DND-41 (cell line): ENCODE measurements at regions not wholly inside any gene's neighbourhood (a gene's known extent, or its start where the extent isn't known, plus 50 kb on each side); places are given as distances from the start of the nearest gene placed in this dataset.
A peak's percentile ranks its signal among the peaks of the same experiment; 100 is the strongest.

Experiments used
- ATAC-seq: fragments of 200-7000 bp; cut with Tn5 transposase; 3 replicates; pipeline ENCODE4 v1.9.1; 2021; ENCODE audit warnings: low read depth; ENCODE audit not compliant: insufficient read depth
- DNase-seq: peaks from one replicate; pipeline ENCODE4 v3.0.0-alpha.2; 2020
- H2AFZ ChIP-seq: 2 replicates; pipeline ENCODE4 v1.6.0; 2012; ENCODE audit warnings: low read depth, low read length
- H3K27ac ChIP-seq: 2 replicates; pipeline ENCODE4 v1.5.1; 2012; ENCODE audit warnings: low read length, inconsistent platforms
- H3K27me3 ChIP-seq: fragments of 200-600 bp; sonication (generic); 2 replicates; pipeline ENCODE4 v1.6.0; 2012; ENCODE audit warnings: low read length, mild to moderate bottlenecking, inconsistent platforms; ENCODE audit not compliant: insufficient read depth, poor library complexity
- H3K36me3 ChIP-seq: 2 replicates; pipeline ENCODE4 v1.5.1; 2012; ENCODE audit warnings: low read length, inconsistent platforms; ENCODE audit not compliant: insufficient read depth
- H3K4me1 ChIP-seq: 2 replicates; pipeline ENCODE4 v1.5.1; 2012; ENCODE audit warnings: mild to moderate bottlenecking, low read length; ENCODE audit not compliant: insufficient read depth
- H3K4me2 ChIP-seq: 2 replicates; pipeline ENCODE4 v1.6.0; 2012; ENCODE audit warnings: mild to moderate bottlenecking, moderate library complexity, low read length, inconsistent platforms; ENCODE audit not compliant: insufficient read depth
- H3K4me3 ChIP-seq, 2 experiments: fragments of 200-600 bp in 1 of 2; shearing (Covaris generic) in 1 of 2; 2 replicates each; pipeline ENCODE4 v1.5.1; 2012 to 2016; ENCODE audit warnings: inconsistent platforms in 2 of 2, low read length in 2 of 2, mild to moderate bottlenecking in 2 of 2, low read depth in 1 of 2, moderate library complexity in 1 of 2
- H3K79me2 ChIP-seq: 2 replicates; pipeline ENCODE4 v1.6.0; 2012; ENCODE audit warnings: low read length, inconsistent platforms; ENCODE audit not compliant: insufficient read depth
- H3K9ac ChIP-seq: 2 replicates; pipeline ENCODE4 v1.6.0; 2012; ENCODE audit warnings: low read depth, mild to moderate bottlenecking, inconsistent platforms, low read length, moderate library complexity
- H3K9me3 ChIP-seq: 2 replicates; pipeline ENCODE4 v1.5.1; 2012; ENCODE audit warnings: low read length, moderate library complexity, mild to moderate bottlenecking, inconsistent platforms; ENCODE audit not compliant: insufficient read depth, severe bottlenecking
- H4K20me1 ChIP-seq: 2 replicates; pipeline ENCODE4 v1.6.0; 2012; ENCODE audit warnings: low read length; ENCODE audit not compliant: insufficient read depth
- EZH2 ChIP-seq: IDR thresholded peaks from 3 replicates; pipeline ENCODE4 v1.6.1; 2012; ENCODE audit warnings: borderline replicate concordance, low read depth, mild to moderate bottlenecking, moderate library complexity, low read length, inconsistent platforms; ENCODE audit not compliant: severe bottlenecking
- TF ChIP-seq, protein P1 (sequence below): IDR thresholded peaks from 2 replicates; pipeline ENCODE4 v1.5.1; 2012; ENCODE audit warnings: borderline replicate concordance, low read length, moderate library complexity, mild to moderate bottlenecking; ENCODE audit not compliant: poor library complexity, severe bottlenecking; ENCODE audit errors: extremely low read depth

- H3K4me2 ChIP-seq = no peak overlapping the region
- DNase-seq = no peak
- TF ChIP-seq, protein P1, sequence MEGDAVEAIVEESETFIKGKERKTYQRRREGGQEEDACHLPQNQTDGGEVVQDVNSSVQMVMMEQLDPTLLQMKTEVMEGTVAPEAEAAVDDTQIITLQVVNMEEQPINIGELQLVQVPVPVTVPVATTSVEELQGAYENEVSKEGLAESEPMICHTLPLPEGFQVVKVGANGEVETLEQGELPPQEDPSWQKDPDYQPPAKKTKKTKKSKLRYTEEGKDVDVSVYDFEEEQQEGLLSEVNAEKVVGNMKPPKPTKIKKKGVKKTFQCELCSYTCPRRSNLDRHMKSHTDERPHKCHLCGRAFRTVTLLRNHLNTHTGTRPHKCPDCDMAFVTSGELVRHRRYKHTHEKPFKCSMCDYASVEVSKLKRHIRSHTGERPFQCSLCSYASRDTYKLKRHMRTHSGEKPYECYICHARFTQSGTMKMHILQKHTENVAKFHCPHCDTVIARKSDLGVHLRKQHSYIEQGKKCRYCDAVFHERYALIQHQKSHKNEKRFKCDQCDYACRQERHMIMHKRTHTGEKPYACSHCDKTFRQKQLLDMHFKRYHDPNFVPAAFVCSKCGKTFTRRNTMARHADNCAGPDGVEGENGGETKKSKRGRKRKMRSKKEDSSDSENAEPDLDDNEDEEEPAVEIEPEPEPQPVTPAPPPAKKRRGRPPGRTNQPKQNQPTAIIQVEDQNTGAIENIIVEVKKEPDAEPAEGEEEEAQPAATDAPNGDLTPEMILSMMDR = no peak
- TF ChIP-seq EZH2 = no peak
- no peaks in the 10 kb centered on the region for H4K20me1 ChIP-seq
- H3K9me3 ChIP-seq = no peaks in the 10 kb centered on the region
- no peaks in the 10 kb centered on the region for H3K36me3 ChIP-seq
- no peak overlapping the region for H3K4me3 ChIP-seq
- H3K79me2 ChIP-seq = no peaks in the 10 kb centered on the region
- no peak overlapping the region for H3K9ac ChIP-seq
- no peaks in the 10 kb centered on the region for H3K27me3 ChIP-seq
- no peak overlapping the region for H3K27ac ChIP-seq
- no peaks in the 10 kb centered on the region for H3K4me1 ChIP-seq
- no peak for ATAC-seq
- no peak overlapping the region for H2AFZ ChIP-seq
Measured at GRCh38 chr13:74298923-74299322, 164.7 kb upstream of the KLF12 start.

- TF ChIP-seq, protein P1 = no peak
- no peak for TF ChIP-seq EZH2
- H2AFZ ChIP-seq = no peak overlapping the region
- H3K9ac ChIP-seq = no peak overlapping the region
Measured at GRCh38 chr13:74289861-74290773, 155.9 kb upstream of the KLF12 start.

GRCh38 chr13:74289107-74289506 lies 154.9 kb upstream of the KLF12 start:
- Histone ChIP-seq H3K9ac (no peak overlapping the region), H3K79me2 (no peaks in the 10 kb centered on the region), H3K27me3 (no peaks in the 10 kb centered on the region), H3K27ac (no peak overlapping the region), H4K20me1 (no peaks in the 10 kb centered on the region), H3K4me2 (peak overlapping the region; percentile 85; the same call in 1 of the 2 replicates), H3K4me3 (no peak overlapping the region), H3K9me3 (no peaks in the 10 kb centered on the region), H3K4me1 (peaks cover 29% of the 10 kb centered on the region), H2AFZ (no peak overlapping the region), H3K36me3 (no peaks in the 10 kb centered on the region)
- no peak for DNase-seq
- ATAC-seq = no peak
- TF ChIP-seq, protein P1 = no peak
- TF ChIP-seq EZH2 = no peak

More at GRCh38 chr13:74289861-74290773, 155.9 kb upstream of the KLF12 start:
- no peak for ATAC-seq
- H3K79me2 ChIP-seq = no peaks in the 10 kb centered on the region
- H3K4me3 ChIP-seq = no peak overlapping the region
- no peak overlapping the region for H3K4me2 ChIP-seq
- H3K27me3 ChIP-seq = no peaks in the 10 kb centered on the region
- H3K4me1 ChIP-seq = peaks cover 29% of the 10 kb centered on the region
- DNase-seq = no peak
- H4K20me1 ChIP-seq = no peaks in the 10 kb centered on the region
- H3K27ac ChIP-seq = no peak overlapping the region
- H3K36me3 ChIP-seq = no peaks in the 10 kb centered on the region
- H3K9me3 ChIP-seq = no peaks in the 10 kb centered on the region
